Stimulated activated CD4-positive, alpha-beta T cell treated with anti-CD3 and anti-CD28 coated beads, Interleukin-1b, Interleukin-23, amount 100 ng/mL, for 1 hour (primary cell): ENCODE measurements at regions not wholly inside any gene's neighbourhood (a gene's known extent, or its start where the extent isn't known, plus 50 kb on each side); places are given as distances from the start of the nearest gene placed in this dataset.

ENCODE experiments used
- DNase-seq, 2 donors: peaks; one replicate each; pipeline ENCODE4 v3.0.0-alpha.2; 2020; ENCODE audit warnings: low read depth in 2 of 2

GRCh38 chr2:7721413-7721995 is 804.3 kb downstream of the RNF144A start:
- DNase-seq: no peak

- no peak for DNase-seq
Measured at GRCh38 chr2:7722212-7722910, 805.1 kb downstream of the RNF144A start.

GRCh38 chr2:7724336-7724735 is 807.1 kb downstream of the RNF144A start:
- no peak for DNase-seq

GRCh38 chr2:7725171-7725849 is 808.1 kb downstream of the RNF144A start:
- no peak for DNase-seq

GRCh38 chr2:7725850-7726242 is 808.6 kb downstream of the RNF144A start:
- no peak for DNase-seq

GRCh38 chr2:7726989-7727388 is 809.8 kb downstream of the RNF144A start:
- no peak for DNase-seq

- DNase-seq: no peak
Measured at GRCh38 chr2:7728388-7728787, 811.2 kb downstream of the RNF144A start.

GRCh38 chr2:7730449-7730848 is 813.2 kb downstream of the RNF144A start:
- no peak for DNase-seq

GRCh38 chr2:7730990-7731389 is 813.8 kb downstream of the RNF144A start:
- no peak for DNase-seq

GRCh38 chr2:7732497-7732896 is 815.3 kb downstream of the RNF144A start:
- no peak for DNase-seq

GRCh38 chr2:7736646-7737305 is 819.6 kb downstream of the RNF144A start:
- no peak for DNase-seq

GRCh38 chr2:7738596-7738995 is 821.4 kb downstream of the RNF144A start:
- DNase-seq: no peak

GRCh38 chr2:7740114-7740513 is 822.9 kb downstream of the RNF144A start:
- no peak for DNase-seq

GRCh38 chr2:7742301-7742700 is 825.1 kb downstream of the RNF144A start:
- DNase-seq: no peak

GRCh38 chr2:7744827-7745226 is 827.6 kb downstream of the RNF144A start:
- DNase-seq: no peak

- no peak for DNase-seq
Measured at GRCh38 chr2:7745369-7745768, 828.2 kb downstream of the RNF144A start.

GRCh38 chr2:7748717-7749415 is 831.7 kb downstream of the RNF144A start:
- no peak for DNase-seq

- no peak for DNase-seq
Measured at GRCh38 chr2:7749895-7750559, 832.8 kb downstream of the RNF144A start.

- DNase-seq: no peak
Measured at GRCh38 chr2:7752291-7752690, 835.1 kb downstream of the RNF144A start.

GRCh38 chr2:7753777-7754176 is 836.6 kb downstream of the RNF144A start:
- no peak for DNase-seq

- no peak for DNase-seq
Measured at GRCh38 chr2:7755879-7756278, 838.7 kb downstream of the RNF144A start.
